ENCODE measurements at regions not wholly inside any gene's neighbourhood (a gene's known extent, or its start where the extent isn't known, plus 50 kb on each side); places are given as distances from the start of the nearest gene placed in this dataset.

DNA sequence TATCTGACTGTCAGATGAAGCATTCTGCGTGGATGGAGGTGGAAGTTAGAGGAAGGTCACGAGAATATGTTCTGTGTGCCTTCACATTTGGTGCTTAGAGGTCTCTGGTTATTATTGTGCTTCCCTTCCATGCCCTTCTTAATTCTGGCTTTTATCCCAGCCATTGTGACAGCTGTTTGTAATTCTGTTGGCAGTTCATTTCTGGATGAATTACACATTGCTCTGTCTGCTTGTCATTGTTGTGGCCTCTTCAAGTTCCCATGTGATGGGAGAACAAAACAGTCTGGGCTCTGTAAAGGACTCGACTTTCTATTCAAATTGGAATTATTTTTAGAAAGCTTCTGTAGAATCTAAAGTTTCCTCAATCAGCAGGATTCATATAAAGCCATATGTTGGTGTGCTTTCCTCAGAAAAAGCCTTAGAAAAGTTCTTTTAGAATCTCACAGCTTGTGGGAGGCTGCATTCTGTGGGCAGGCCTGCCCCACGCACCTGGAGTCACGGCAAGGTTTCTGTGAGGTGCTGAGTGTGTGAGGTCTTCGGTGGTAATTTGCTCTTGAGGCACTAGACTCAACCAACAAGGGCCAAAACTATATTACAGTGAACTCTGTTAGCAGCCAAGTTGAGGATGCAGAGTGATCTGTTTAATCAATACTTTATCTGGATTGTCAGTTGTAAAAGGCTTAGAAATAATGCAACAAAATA is 397.4 kb upstream of the AZI2 start:
- no peak for TF ChIP-seq POLR2A (IDR thresholded peaks at IDR 0.05; ENCODE audit: low read depth, low read length)
- no peak for TF ChIP-seq CTCF (IDR thresholded peaks at IDR 0.05 in 2 of 3, conservative IDR thresholded peaks at IDR 0.05 in 1 of 3; ENCODE audit: control insufficient read depth in 2 of 3, extremely low read depth in 1 of 3, insufficient read depth in 1 of 3, low read depth in 3 of 3, low read length in 3 of 3)
- TF ChIP-seq RUNX3 (IDR thresholded peaks at IDR 0.05; ENCODE audit: low read length), result no peak
- no peak for TF ChIP-seq SMAD1 (IDR thresholded peaks at IDR 0.05; ENCODE audit: low read depth, partially characterized antibody)
- TF ChIP-seq RELA (IDR thresholded peaks at IDR 0.05; ENCODE audit: borderline replicate concordance, partially characterized antibody), result no peak
- no peak for TF ChIP-seq SMARCA5 (IDR thresholded peaks at IDR 0.05)
- no peak for TF ChIP-seq STAT3 (IDR thresholded peaks at IDR 0.05; ENCODE audit: low read depth, low read length)
- no peak for TF ChIP-seq EGR1 (IDR thresholded peaks at IDR 0.05; ENCODE audit: borderline replicate concordance in 1 of 2, low read depth in 2 of 2, low read length in 2 of 2)
- no peak for TF ChIP-seq SPI1 (IDR thresholded peaks at IDR 0.05; ENCODE audit: borderline replicate concordance, insufficient read depth, low read depth, low read length)
- TF ChIP-seq JUNB (IDR thresholded peaks at IDR 0.05), result no peak
- no peak for TF ChIP-seq SREBF2 (IDR thresholded peaks at IDR 0.05; ENCODE audit: low read length)

All from GM12878 (cell line).